Breast epithelium (tissue), 3 donors: ENCODE measurements at regions not wholly inside any gene's neighbourhood (a gene's known extent, or its start where the extent isn't known, plus 50 kb on each side); places are given as distances from the start of the nearest gene placed in this dataset.

Experiments
- CTCF ChIP-seq, 3 donors: fragments of 450-650 bp; IDR thresholded peaks; one replicate each; pipeline ENCODE4 v1.5.1; 2016 to 2017; ENCODE audit warnings: antibody characterized with exemption in 3 of 3, mild to moderate bottlenecking in 3 of 3, moderate library complexity in 3 of 3
- POLR2A ChIP-seq: fragments of 450-650 bp; IDR thresholded peaks from one replicate; pipeline ENCODE4 v1.6.1; 2016; ENCODE audit warnings: antibody characterized with exemption, mild to moderate bottlenecking, moderate library complexity

GRCh38 chr3:109553591-109554371 is 216.4 kb upstream of the DPPA4 start:
- TF ChIP-seq CTCF (IDR thresholded peaks at IDR 0.05) = no peak
- TF ChIP-seq POLR2A = no peak
